B cell (primary cell): ENCODE measurements at regions not wholly inside any gene's neighbourhood (a gene's known extent, or its start where the extent isn't known, plus 50 kb on each side); places are given as distances from the start of the nearest gene placed in this dataset.

Experiments
- ATAC-seq: fragments of 200-7000 bp; cut with Tn5 transposase; one replicate; pipeline ENCODE4 v1.10.0; 2021; ENCODE audit warnings: low read depth, mild to moderate bottlenecking, moderate number of reproducible peaks, moderate library complexity
- CTCF ChIA-PET: fragments of 350-600 bp; sonication (Branson Sonifier 250); formaldehyde crosslinking; loops from one replicate; lab custom pipeline; 2021; ENCODE audit warnings: antibody characterized with exemption, inconsistent platforms; lab: Charles Lee
- POLR2A ChIA-PET: fragments of 350-600 bp; sonication (Branson Sonifier 250); formaldehyde crosslinking; loops from one replicate; lab custom pipeline; 2021; ENCODE audit warnings: antibody characterized with exemption; lab: Charles Lee
- DNase-seq: peaks from one replicate; pipeline ENCODE4 v3.0.0; 2013
- H2AFZ ChIP-seq: 2 replicates; pipeline ENCODE4 v1.6.1; 2012; ENCODE audit warnings: mild to moderate bottlenecking, low read depth, low read length; ENCODE audit not compliant: insufficient read depth, poor library complexity, severe bottlenecking
- H3K27ac ChIP-seq, 2 donors: 1 replicate in 1 of 2; 2 replicates in 1 of 2; pipeline ENCODE4 v1.5.1; 2012 to 2013; ENCODE audit warnings: low read length in 2 of 2, mild to moderate bottlenecking in 2 of 2, moderate library complexity in 1 of 2
- H3K27me3 ChIP-seq, 4 experiments: fragments of 200-600 bp in 1 of 4; sonication (generic) in 1 of 4; replicated peaks in 1 of 4; 1 replicate in 2 of 4; 2 replicates in 2 of 4; pipeline versions ENCODE4 v1.6.1 to v1.7.0; 2013 to 2016; ENCODE audit warnings: low read length in 3 of 4, mild to moderate bottlenecking in 2 of 4, mixed read lengths in 1 of 4, moderate library complexity in 1 of 4; ENCODE audit not compliant: insufficient read depth in 4 of 4, control insufficient read depth in 3 of 4; ENCODE audit errors: control extremely low read depth in 1 of 4
- H3K36me3 ChIP-seq, 2 experiments: replicated peaks in 1 of 2; 1 replicate in 1 of 2; 2 replicates in 1 of 2; pipeline versions ENCODE4 v1.6.1 to v1.7.1; 2013; ENCODE audit warnings: low read length in 1 of 2; ENCODE audit not compliant: insufficient read depth in 2 of 2, control insufficient read depth in 1 of 2; ENCODE audit errors: control extremely low read depth in 1 of 2, extremely low read depth in 1 of 2
- H3K4me1 ChIP-seq, 2 donors: fragments of 200-600 bp in 1 of 2; sonication (generic) in 1 of 2; 1 replicate in 1 of 2; 2 replicates in 1 of 2; pipeline versions ENCODE4 v1.5.1 to v1.6.1; 2013 to 2017; ENCODE audit warnings: low read length in 2 of 2; ENCODE audit not compliant: control insufficient read depth in 2 of 2, insufficient read depth in 2 of 2
- H3K4me2 ChIP-seq: replicated peaks from 2 replicates; pipeline ENCODE3; 2012; ENCODE audit warnings: mild to moderate bottlenecking, low read depth, low read length; ENCODE audit not compliant: poor library complexity, severe bottlenecking
- H3K4me3 ChIP-seq, 5 experiments: fragments of 200-600 bp in 1 of 5; sonication (generic) in 1 of 5; 1 replicate in 3 of 5; 2 replicates in 2 of 5; pipeline versions ENCODE4 v1.5.1 to v1.7.0; 2011 to 2016; ENCODE audit warnings: low read length in 4 of 5, mild to moderate bottlenecking in 4 of 5, low read depth in 2 of 5, control low read depth in 1 of 5, moderate library complexity in 1 of 5; ENCODE audit not compliant: insufficient read depth in 1 of 5; ENCODE audit errors: control extremely low read depth in 1 of 5, extremely low read depth in 1 of 5
- H3K79me2 ChIP-seq: fragments of 200-600 bp; sonication (generic); one replicate; pipeline ENCODE4 v1.6.0; 2016; ENCODE audit warnings: low read length; ENCODE audit not compliant: control insufficient read depth, insufficient read depth
- H3K9ac ChIP-seq: fragments of 200-600 bp; sonication (generic); 2 replicates; pipeline ENCODE4 v1.6.1; 2017; ENCODE audit warnings: mild to moderate bottlenecking, low read length, moderate library complexity
- H3K9me3 ChIP-seq, 3 donors: one replicate each; pipeline versions ENCODE4 v1.6.1 to v1.7.1; 2013; ENCODE audit warnings: low read length in 2 of 3; ENCODE audit not compliant: control insufficient read depth in 2 of 3, insufficient read depth in 1 of 3; ENCODE audit errors: control extremely low read depth in 1 of 3
- H4K20me1 ChIP-seq: 2 replicates; pipeline ENCODE4 v1.6.0; 2012; ENCODE audit warnings: mild to moderate bottlenecking, low read length; ENCODE audit not compliant: insufficient read depth, control insufficient read depth, poor library complexity, severe bottlenecking
- H3K27ac Mint-ChIP-seq: one replicate; pipeline ENCODE4 v1.8.0; 2021; ENCODE audit warnings: mixed read lengths
- H3K27me3 Mint-ChIP-seq: one replicate; pipeline ENCODE4 v1.8.0; 2021; ENCODE audit warnings: mixed read lengths
- H3K4me1 Mint-ChIP-seq: one replicate; pipeline ENCODE4 v1.8.0; 2021; ENCODE audit warnings: mixed read lengths
- H3K4me3 Mint-ChIP-seq: one replicate; pipeline ENCODE4 v1.8.0; 2021; ENCODE audit warnings: mixed read lengths
- H3K9me3 Mint-ChIP-seq: one replicate; pipeline ENCODE4 v1.8.0; 2022; ENCODE audit warnings: mixed read lengths; ENCODE audit not compliant: insufficient read depth
- EZH2 ChIP-seq: IDR thresholded peaks from 2 replicates; pipeline ENCODE4 v1.6.1; 2012; ENCODE audit warnings: borderline replicate concordance, low read depth, mild to moderate bottlenecking, moderate library complexity, low read length; ENCODE audit not compliant: insufficient read depth, poor library complexity, severe bottlenecking
- WGBS: methylation state at CpG from one replicate; pipeline ENCODE4 v1.1.5; 2013; ENCODE audit warnings: missing lambda C conversion rate; ENCODE audit not compliant: insufficient coverage; 5-methylcytosine and 5-hydroxymethylcytosine counted together
- intact Hi-C: fragments of 100-400 bp; cut with micrococcal nuclease; formaldehyde crosslinking; loops from one replicate; pipeline ENCODE4 v1.10.0; 2022
- TF ChIP-seq, protein P1 (sequence below): fragments of 200-600 bp; IDR thresholded peaks from one replicate; pipeline ENCODE4 v1.8.0; 2022; ENCODE audit warnings: antibody characterized with exemption, mild to moderate bottlenecking

GRCh38 chr9:31519424-31519823 is 865.0 kb upstream of the ACO1 start:
- POLR2A ChIA-PET = interaction anchor here (0.8 kb wide), 1 partner anchor 337 kb away, joined by 3 read pairs; no protein-coding TSS in a partner anchor

DNA sequence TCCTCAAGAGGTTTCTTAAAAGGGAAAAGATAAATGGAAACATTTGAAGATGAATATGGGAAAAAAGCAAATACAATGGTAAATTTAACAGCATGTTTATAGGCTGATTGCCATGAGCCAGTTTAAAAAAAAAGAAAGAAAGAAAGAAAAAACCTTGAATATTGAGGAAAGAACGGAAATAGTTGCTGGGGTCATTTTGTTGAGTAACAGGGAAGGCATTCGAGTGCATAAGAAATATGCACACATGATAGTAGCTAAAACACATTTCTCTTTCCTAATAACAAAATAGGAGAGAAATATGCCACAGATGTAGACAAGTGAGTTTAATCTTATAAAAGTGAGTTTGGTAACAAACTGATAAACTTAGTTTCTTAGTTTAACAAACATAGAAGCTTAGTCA is 864.6 kb upstream of the ACO1 start:
- H3K4me2 ChIP-seq = no peak overlapping the region
- Mint-ChIP-seq H3K4me3 (no peak overlapping the region), H3K27ac (no peak overlapping the region), H3K4me1 (peaks cover 18% of the 10 kb centered on the region), H3K9me3 (peaks cover 2% of the 10 kb centered on the region), H3K27me3 (no peaks in the 10 kb centered on the region)
- TF ChIP-seq EZH2 = no peak
- TF ChIP-seq, protein P1, sequence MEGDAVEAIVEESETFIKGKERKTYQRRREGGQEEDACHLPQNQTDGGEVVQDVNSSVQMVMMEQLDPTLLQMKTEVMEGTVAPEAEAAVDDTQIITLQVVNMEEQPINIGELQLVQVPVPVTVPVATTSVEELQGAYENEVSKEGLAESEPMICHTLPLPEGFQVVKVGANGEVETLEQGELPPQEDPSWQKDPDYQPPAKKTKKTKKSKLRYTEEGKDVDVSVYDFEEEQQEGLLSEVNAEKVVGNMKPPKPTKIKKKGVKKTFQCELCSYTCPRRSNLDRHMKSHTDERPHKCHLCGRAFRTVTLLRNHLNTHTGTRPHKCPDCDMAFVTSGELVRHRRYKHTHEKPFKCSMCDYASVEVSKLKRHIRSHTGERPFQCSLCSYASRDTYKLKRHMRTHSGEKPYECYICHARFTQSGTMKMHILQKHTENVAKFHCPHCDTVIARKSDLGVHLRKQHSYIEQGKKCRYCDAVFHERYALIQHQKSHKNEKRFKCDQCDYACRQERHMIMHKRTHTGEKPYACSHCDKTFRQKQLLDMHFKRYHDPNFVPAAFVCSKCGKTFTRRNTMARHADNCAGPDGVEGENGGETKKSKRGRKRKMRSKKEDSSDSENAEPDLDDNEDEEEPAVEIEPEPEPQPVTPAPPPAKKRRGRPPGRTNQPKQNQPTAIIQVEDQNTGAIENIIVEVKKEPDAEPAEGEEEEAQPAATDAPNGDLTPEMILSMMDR = no peak
- CTCF ChIA-PET = no interaction called here
- peaks cover 0 to 14% (median 0%) of the 10 kb centered on the region in 3 donors for H3K9me3 ChIP-seq
- H3K36me3 ChIP-seq = no peaks in the 10 kb centered on the region
- POLR2A ChIA-PET = no interaction called here
- no peaks in the 10 kb centered on the region for H4K20me1 ChIP-seq
- no peaks in the 10 kb centered on the region for H3K79me2 ChIP-seq
- intact Hi-C loops = no loop called here
- WGBS = no CpG with 5 or more reads among the region's 2 CpGs
- ATAC-seq = no peak
- no peak overlapping the region for H2AFZ ChIP-seq
- no peak overlapping the region for H3K9ac ChIP-seq
- no peak overlapping the region for H3K27ac ChIP-seq
- no peak for DNase-seq
- H3K4me1 ChIP-seq = peaks cover 14 to 24% of the 10 kb centered on the region in 2 donors
- H3K4me3 ChIP-seq = no peak overlapping the region
- no peaks in the 10 kb centered on the region for H3K27me3 ChIP-seq

More at GRCh38 chr9:31519424-31519823, 865.0 kb upstream of the ACO1 start:
- H3K9me3 ChIP-seq = peaks cover 0 to 14% (median 0%) of the 10 kb centered on the region in 3 donors
- H3K4me1 ChIP-seq = peaks cover 14 to 24% of the 10 kb centered on the region in 2 donors
- intact Hi-C loops = no loop called here
- Mint-ChIP-seq H3K9me3 (peaks cover 2% of the 10 kb centered on the region), H3K4me3 (no peak overlapping the region), H3K4me1 (peaks cover 18% of the 10 kb centered on the region), H3K27me3 (no peaks in the 10 kb centered on the region), H3K27ac (no peak overlapping the region)
- H3K4me2 ChIP-seq = peak overlapping the region; percentile 46
- CTCF ChIA-PET = no interaction called here
- H4K20me1 ChIP-seq = no peaks in the 10 kb centered on the region
- H3K4me3 ChIP-seq = no peak overlapping the region
- H3K9ac ChIP-seq = no peak overlapping the region
- 51% methylated on average over 4 of the region's 5 CpGs for WGBS
- no peak for DNase-seq
- H3K79me2 ChIP-seq = no peaks in the 10 kb centered on the region
- no peak for ATAC-seq
- no peaks in the 10 kb centered on the region for H3K36me3 ChIP-seq
- H2AFZ ChIP-seq = no peak overlapping the region
- TF ChIP-seq EZH2 = no peak
- TF ChIP-seq, protein P1 = no peak
- H3K27ac ChIP-seq = no peak overlapping the region
- no peaks in the 10 kb centered on the region for H3K27me3 ChIP-seq
